NOMO-1 treated with dmso at 0.1 percent for 144 hours (cell line): ENCODE measurements at regions not wholly inside any gene's neighbourhood (a gene's known extent, or its start where the extent isn't known, plus 50 kb on each side); places are given as distances from the start of the nearest gene placed in this dataset.

Experiments used
- DNase-seq: peaks from one replicate; lab custom pipeline; 2025; ENCODE audit not compliant: unreplicated experiment; lab: John Stamatoyannopoulos, UW

- no peak for DNase-seq
Observed at GRCh38 chr3:153596401-153596800, 434.4 kb downstream of the RAP2B start.

GRCh38 chr3:153599685-153600084 is 437.7 kb downstream of the RAP2B start:
- DNase-seq: no peak

GRCh38 chr3:153600896-153601295 is 438.9 kb downstream of the RAP2B start:
- DNase-seq: no peak

GRCh38 chr3:153601374-153601853 is 439.4 kb downstream of the RAP2B start:
- no peak for DNase-seq

- DNase-seq: no peak
Observed at GRCh38 chr3:153602801-153603200, 440.8 kb downstream of the RAP2B start.

GRCh38 chr3:153614140-153614539 is 452.1 kb downstream of the RAP2B start:
- DNase-seq: no peak

- DNase-seq: peak; percentile 77
Observed at GRCh38 chr3:153614563-153614962, 452.5 kb downstream of the RAP2B start.

GRCh38 chr3:153615863-153616262 is 453.8 kb downstream of the RAP2B start:
- no peak for DNase-seq

- DNase-seq: no peak
Observed at GRCh38 chr3:153617463-153617862, 455.4 kb downstream of the RAP2B start.

- DNase-seq: no peak
Observed at GRCh38 chr3:153618176-153618575, 456.1 kb downstream of the RAP2B start.

GRCh38 chr3:153619268-153619667 is 457.2 kb downstream of the RAP2B start:
- no peak for DNase-seq

GRCh38 chr3:153621953-153622352 is 459.9 kb downstream of the RAP2B start:
- DNase-seq: peak; percentile 50

GRCh38 chr3:153623834-153624233 is 461.8 kb downstream of the RAP2B start:
- DNase-seq: no peak

GRCh38 chr3:153624310-153625030 is 462.4 kb downstream of the RAP2B start:
- no peak for DNase-seq

GRCh38 chr3:153625506-153625905 is 463.5 kb downstream of the RAP2B start:
- no peak for DNase-seq

- no peak for DNase-seq
Observed at GRCh38 chr3:153626158-153626557, 464.1 kb downstream of the RAP2B start.

- DNase-seq: no peak
Observed at GRCh38 chr3:153628591-153628990, 466.6 kb downstream of the RAP2B start.

GRCh38 chr3:153629148-153629547 is 467.1 kb downstream of the RAP2B start:
- no peak for DNase-seq

- DNase-seq: no peak
Observed at GRCh38 chr3:153631102-153631501, 469.1 kb downstream of the RAP2B start.

- no peak for DNase-seq
Observed at GRCh38 chr3:153631664-153632063, 469.6 kb downstream of the RAP2B start.

- DNase-seq: no peak
Observed at GRCh38 chr3:153633407-153633806, 471.4 kb downstream of the RAP2B start.

- DNase-seq: no peak
Observed at GRCh38 chr3:153634683-153635082, 472.7 kb downstream of the RAP2B start.

GRCh38 chr3:153639631-153640030 is 477.6 kb downstream of the RAP2B start:
- no peak for DNase-seq
